GM12878 (cell line): ENCODE measurements at regions not wholly inside any gene's neighbourhood (a gene's known extent, or its start where the extent isn't known, plus 50 kb on each side); places are given as distances from the start of the nearest gene placed in this dataset.

ENCODE experiments used
- ATAC-seq: fragments of 200-7000 bp; cut with Tn5 transposase; 3 replicates; pipeline ENCODE4 v1.9.1; 2020; ENCODE audit warnings: mild to moderate bottlenecking, moderate library complexity
- BruUV-seq: library from RNA; stranded (reverse); fragments of 400-500 nt; replicated peaks from 2 replicates; lab custom pipeline; 2021; lab: Mats Ljungman, UMichigan
- CTCF ChIA-PET: fragments of 300-600 bp; sonication (Branson Sonifier 250); formaldehyde crosslinking; extraction: SDS; loops from one replicate; lab custom pipeline; 2021; ENCODE audit warnings: inconsistent platforms; lab: Yijun Ruan, JAX
- POLR2A ChIA-PET: fragments of 350-600 bp; formaldehyde crosslinking; extraction: SDS; loops from one replicate; lab custom pipeline; 2021; ENCODE audit warnings: inconsistent platforms; lab: Charles Lee
- RAD21 ChIA-PET: fragments of 300-600 bp; sonication (Branson Sonifier 250); formaldehyde crosslinking; loops from one replicate; lab custom pipeline; 2023; ENCODE audit warnings: antibody characterized with exemption; ENCODE audit not compliant: unreplicated experiment; lab: Charles Lee
- SMC1A ChIA-PET: fragments of 300-600 bp; sonication (Branson Sonifier 250); formaldehyde crosslinking; loops from one replicate; lab custom pipeline; 2023; ENCODE audit not compliant: unreplicated experiment, uncharacterized antibody; lab: Charles Lee
- DNase-seq: peaks from one replicate; pipeline ENCODE4 v3.0.0-alpha.2; 2011; ENCODE audit warnings: low read depth, low spot score
- FAIRE-seq: peaks from 3 replicates; lab custom pipeline; 2011; peaks lifted over from hg19 to GRCh38; lab: Jason Lieb, UNC
- H2AFZ ChIP-seq: 2 replicates; pipeline ENCODE4 v1.6.0; 2011; ENCODE audit warnings: low read depth, low read length, control low read depth; ENCODE audit not compliant: control insufficient read depth
- H3K27ac ChIP-seq: 2 replicates; pipeline ENCODE4 v1.5.1; 2011; ENCODE audit warnings: control low read depth; ENCODE audit not compliant: control insufficient read depth, insufficient read depth
- H3K27me3 ChIP-seq, 2 experiments: replicated peaks in 1 of 2; 2 replicates each; pipeline versions ENCODE4 v1.6.0 to v1.6.1; 2011; ENCODE audit warnings: low read length in 1 of 2; ENCODE audit not compliant: control insufficient read depth in 2 of 2, insufficient read depth in 2 of 2
- H3K36me3 ChIP-seq, 2 experiments: 2 replicates each; pipeline ENCODE4 v1.5.1; 2011; ENCODE audit warnings: low read length in 1 of 2; ENCODE audit not compliant: control insufficient read depth in 2 of 2, insufficient read depth in 2 of 2
- H3K4me1 ChIP-seq: 2 replicates; pipeline ENCODE4 v1.6.1; 2011; ENCODE audit warnings: mild to moderate bottlenecking, low read length, moderate library complexity, mixed read lengths; ENCODE audit not compliant: control insufficient read depth, insufficient read depth
- H3K4me2 ChIP-seq: 2 replicates; pipeline ENCODE4 v1.6.0; 2011; ENCODE audit warnings: control low read depth; ENCODE audit not compliant: control insufficient read depth, insufficient read depth
- H3K4me3 ChIP-seq: fragments of 200-600 bp; sonication (generic); 2 replicates; pipeline ENCODE4 v1.5.1; 2016
- H3K79me2 ChIP-seq: 2 replicates; pipeline ENCODE4 v1.6.0; 2011; ENCODE audit warnings: low read length; ENCODE audit not compliant: control insufficient read depth, insufficient read depth
- H3K9ac ChIP-seq: 2 replicates; pipeline ENCODE4 v1.8.0; 2011; ENCODE audit warnings: low read length, control low read depth, mixed read lengths; ENCODE audit not compliant: control insufficient read depth, insufficient read depth
- H3K9me3 ChIP-seq: replicated peaks from 3 replicates; pipeline ENCODE4 v1.5.1; 2011; ENCODE audit warnings: mild to moderate bottlenecking, low read length; ENCODE audit not compliant: control insufficient read depth, insufficient read depth
- H4K20me1 ChIP-seq: 2 replicates; pipeline ENCODE4 v1.6.0; 2011; ENCODE audit not compliant: control insufficient read depth, insufficient read depth
- BRCA1 ChIP-seq: IDR thresholded peaks from 2 replicates; pipeline ENCODE4 v1.6.1; 2011; ENCODE audit warnings: low read depth, low read length, improper control_type of control experiment
- CUX1 ChIP-seq: IDR thresholded peaks from 2 replicates; pipeline ENCODE4 v1.6.1; 2012; ENCODE audit warnings: improper control_type of control experiment, low read depth, low read length; ENCODE audit not compliant: insufficient replicate concordance
- ETV6 ChIP-seq, 2 experiments: fragments of 450-650 bp in 1 of 2; IDR thresholded peaks in 1 of 2; conservative IDR thresholded peaks in 1 of 2; 2 replicates each; pipeline ENCODE4 v1.6.1; 2014; ENCODE audit warnings: antibody characterized with exemption in 1 of 2, borderline replicate concordance in 1 of 2, low read depth in 1 of 2, mild to moderate bottlenecking in 1 of 2, moderate library complexity in 1 of 2
- FOS ChIP-seq: IDR thresholded peaks from 3 replicates; pipeline ENCODE4 v1.6.1; 2011; ENCODE audit warnings: borderline replicate concordance; ENCODE audit not compliant: insufficient read length; ENCODE audit errors: extremely low read depth
- HCFC1 ChIP-seq: fragments of 150-350 bp; IDR thresholded peaks from 2 replicates; pipeline ENCODE4 v1.6.1; 2014; ENCODE audit warnings: low read length
- MXI1 ChIP-seq: fragments of 150-350 bp; IDR thresholded peaks from 2 replicates; pipeline ENCODE4 v1.6.1; 2011; ENCODE audit warnings: low read depth, mild to moderate bottlenecking, inconsistent platforms, low read length, improper control_type of control experiment
- MYC ChIP-seq: IDR thresholded peaks from 2 replicates; pipeline ENCODE4 v1.6.1; 2011; ENCODE audit warnings: mild to moderate bottlenecking, low read length, moderate library complexity, inconsistent platforms; ENCODE audit not compliant: insufficient read depth, insufficient replicate concordance, insufficient read length, severe bottlenecking
- SMARCA5 ChIP-seq: fragments of 450-650 bp; IDR thresholded peaks from 2 replicates; pipeline ENCODE4 v1.6.1; 2017; ENCODE audit warnings: mild to moderate bottlenecking
- STAT1 ChIP-seq: fragments of 450-650 bp; conservative IDR thresholded peaks from 2 replicates; pipeline ENCODE4 v1.6.1; 2014; ENCODE audit warnings: antibody characterized with exemption, mild to moderate bottlenecking
- ZBED1 ChIP-seq: IDR thresholded peaks from 2 replicates; pipeline ENCODE4 v1.6.1; 2016; ENCODE audit warnings: borderline replicate concordance
- ZZZ3 ChIP-seq: IDR thresholded peaks from 2 replicates; pipeline ENCODE4 v1.6.1; 2011; ENCODE audit warnings: low read depth; ENCODE audit not compliant: control insufficient read depth, insufficient read length
- WGBS: methylation state at CpG from one replicate; pipeline ENCODE4 v1.1.6; 2016; ENCODE audit warnings: low lambda C conversion rate; ENCODE audit not compliant: insufficient replicate concordance, insufficient coverage; ENCODE audit errors: missing lambda C conversion rate; 5-methylcytosine and 5-hydroxymethylcytosine counted together
- in situ Hi-C: fragments of 300-500 bp; cut with MboI; formaldehyde crosslinking; loops from 9 replicates; pipeline ENCODE4 v1.14.3; 2018; ENCODE audit warnings: mixed read lengths
- intact Hi-C: fragments of 100-400 bp; cut with micrococcal nuclease; formaldehyde crosslinking; loops from one replicate; pipeline ENCODE4 v1.14.2; 2022; ENCODE audit not compliant: unreplicated experiment
- TF ChIP-seq, protein P1 (sequence below): fragments of 450-650 bp; IDR thresholded peaks from 2 replicates; pipeline ENCODE4 v1.6.1; 2016; ENCODE audit warnings: mild to moderate bottlenecking

- in situ Hi-C loops = no loop called here
- Histone ChIP-seq H3K27me3 (no peaks in the 10 kb centered on the region; a peak in 1 of 4 replicates), H3K36me3 (no peaks in the 10 kb centered on the region), H3K9me3 (no peaks in the 10 kb centered on the region; the same call in 2 of the 3 replicates), H3K4me2 (no peak overlapping the region), H4K20me1 (no peaks in the 10 kb centered on the region), H3K4me1 (no peaks in the 10 kb centered on the region), H3K4me3 (no peak overlapping the region), H3K79me2 (no peaks in the 10 kb centered on the region), H3K9ac (no peak overlapping the region), H3K27ac (no peak overlapping the region), H2AFZ (no peak overlapping the region)
- POLR2A ChIA-PET = no interaction called here
- TF ChIP-seq ETV6 (conservative IDR thresholded peaks at IDR 0.05 in 1 of 2, IDR thresholded peaks at IDR 0.05 in 1 of 2; ENCODE audit: borderline replicate concordance in 1 of 2, low read depth in 1 of 2) (no peak), STAT1 (no peak), BRCA1 (no peak), ZBED1 (no peak), HCFC1 (no peak), FOS (no peak), CUX1 (no peak), MXI1 (no peak), ZZZ3 (no peak), MYC (no peak), SMARCA5 (no peak)
- TF ChIP-seq, protein P1, sequence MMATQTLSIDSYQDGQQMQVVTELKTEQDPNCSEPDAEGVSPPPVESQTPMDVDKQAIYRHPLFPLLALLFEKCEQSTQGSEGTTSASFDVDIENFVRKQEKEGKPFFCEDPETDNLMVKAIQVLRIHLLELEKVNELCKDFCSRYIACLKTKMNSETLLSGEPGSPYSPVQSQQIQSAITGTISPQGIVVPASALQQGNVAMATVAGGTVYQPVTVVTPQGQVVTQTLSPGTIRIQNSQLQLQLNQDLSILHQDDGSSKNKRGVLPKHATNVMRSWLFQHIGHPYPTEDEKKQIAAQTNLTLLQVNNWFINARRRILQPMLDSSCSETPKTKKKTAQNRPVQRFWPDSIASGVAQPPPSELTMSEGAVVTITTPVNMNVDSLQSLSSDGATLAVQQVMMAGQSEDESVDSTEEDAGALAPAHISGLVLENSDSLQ = no peak
- 20% methylated on average over 13 of the region's 13 CpGs for WGBS
- ATAC-seq (no peak), FAIRE-seq (no peak), DNase-seq (no peak)
- no TSS peak for BruUV-seq
- intact Hi-C loops = no loop called here
- RAD21 ChIA-PET = no interaction called here
- SMC1A ChIA-PET = no interaction called here
- CTCF ChIA-PET = no interaction called here
Measured at GRCh38 chr4:3699678-3700077, 66.5 kb upstream of the ADRA2C start.
